ENCODE measurements at regions not wholly inside any gene's neighbourhood (a gene's known extent, or its start where the extent isn't known, plus 50 kb on each side); places are given as distances from the start of the nearest gene placed in this dataset.

GRCh38 chr18:22624176-22624575 lies 206.5 kb upstream of the CTAGE1 start:
- ChIA-PET POLR2A (no interaction called here), CTCF (interaction anchor here (1.7 kb wide), 1 partner anchor 14 kb away, joined by 5 read pairs; no protein-coding TSS in a partner anchor)
- DNase-seq (ENCODE audit: low read depth, low spot score): no peak
- H3K4me3 ChIP-seq (ENCODE audit: low read depth, low read length): no peak overlapping the region
- no peak for TF ChIP-seq CTCF (IDR thresholded peaks at IDR 0.05; ENCODE audit: insufficient read depth, low read length, missing control alignments)

GRCh38 chr18:22625406-22625805 lies 207.7 kb upstream of the CTAGE1 start:
- CTCF ChIA-PET: interaction anchor here (1.7 kb wide), 1 partner anchor 15 kb away, joined by 5 read pairs; no protein-coding TSS in a partner anchor
- POLR2A ChIA-PET: no interaction called here
- no peak for DNase-seq (ENCODE audit: low read depth, low spot score)
- TF ChIP-seq CTCF (IDR thresholded peaks at IDR 0.05; ENCODE audit: insufficient read depth, low read length, missing control alignments): no peak
- no peak overlapping the region for H3K4me3 ChIP-seq (ENCODE audit: low read depth, low read length)

GRCh38 chr18:22626771-22627170 lies 209.1 kb upstream of the CTAGE1 start:
- TF ChIP-seq CTCF (IDR thresholded peaks at IDR 0.05; ENCODE audit: insufficient read depth, low read length, missing control alignments): no peak
- no peak overlapping the region for H3K4me3 ChIP-seq (ENCODE audit: low read depth, low read length)
- ChIA-PET CTCF (no interaction called here), POLR2A (no interaction called here)
- DNase-seq (ENCODE audit: low read depth, low spot score): no peak

- CTCF ChIA-PET: no interaction called here
- no peak for TF ChIP-seq CTCF (IDR thresholded peaks at IDR 0.05; ENCODE audit: insufficient read depth, low read length, missing control alignments)
- POLR2A ChIA-PET: no interaction called here
These were observed 209.8 kb upstream of the CTAGE1 start for GRCh38 chr18:22627506-22627905.

GRCh38 chr18:22628795-22629510 lies 211.2 kb upstream of the CTAGE1 start:
- ChIA-PET POLR2A (no interaction called here), CTCF (interaction anchor here (0.6 kb wide), 1 partner anchor 22 kb away, joined by 3 read pairs; no protein-coding TSS in a partner anchor)
- no peak for DNase-seq (ENCODE audit: low read depth, low spot score)
- H3K4me3 ChIP-seq (ENCODE audit: low read depth, low read length): no peak overlapping the region
- no peak for TF ChIP-seq CTCF (IDR thresholded peaks at IDR 0.05; ENCODE audit: insufficient read depth, low read length, missing control alignments)

More at GRCh38 chr18:22627506-22627905, 209.8 kb upstream of the CTAGE1 start:
- no peak overlapping the region for H3K4me3 ChIP-seq (ENCODE audit: low read depth, low read length)
- no peak for DNase-seq (ENCODE audit: low read depth, low spot score)

GRCh38 chr18:22630980-22631379 lies 213.3 kb upstream of the CTAGE1 start:
- no peak for TF ChIP-seq CTCF (IDR thresholded peaks at IDR 0.05; ENCODE audit: insufficient read depth, low read length, missing control alignments)

More at GRCh38 chr18:22630980-22631379, 213.3 kb upstream of the CTAGE1 start:
- CTCF ChIA-PET: no interaction called here
- DNase-seq (ENCODE audit: low read depth, low spot score): no peak
- no peak overlapping the region for H3K4me3 ChIP-seq (ENCODE audit: low read depth, low read length)
- POLR2A ChIA-PET: no interaction called here
